ENCODE measurements at regions not wholly inside any gene's neighbourhood (a gene's known extent, or its start where the extent isn't known, plus 50 kb on each side); places are given as distances from the start of the nearest gene placed in this dataset.

GRCh38 chr10:62669341-62669740 lies 135.2 kb upstream of the ADO start:
- ATAC-seq (no peak), DNase-seq (no peak)
- WGBS, 4 donors = 70 to 80% (median 74%) methylated on average over 4 of the region's 4 CpGs
- no peak for TF ChIP-seq CTCF (IDR thresholded peaks at IDR 0.05)
- no peak for TF ChIP-seq POLR2A (IDR thresholded peaks at IDR 0.05)
- Histone ChIP-seq H3K27me3 (no peaks in the 10 kb centered on the region), H3K4me1 (peaks cover 0 to 6% (median 0%) of the 10 kb centered on the region in 12 donors), H3K27ac (no peak overlapping the region), H3K9me3 (no peaks in the 10 kb centered on the region), H3K36me3 (no peaks in the 10 kb centered on the region), H3K4me3 (no peak overlapping the region)
- intact Hi-C loops (cut with DNase I) = no loop called here

GRCh38 chr10:62671104-62671503 lies 133.4 kb upstream of the ADO start:
- Histone ChIP-seq H3K27me3 (no peaks in the 10 kb centered on the region), H3K36me3 (no peaks in the 10 kb centered on the region), H3K9me3 (no peaks in the 10 kb centered on the region), H3K4me1 (peaks cover 0 to 5% (median 0%) of the 10 kb centered on the region in 12 donors), H3K4me3 (no peak overlapping the region), H3K27ac (no peak overlapping the region)
- DNase-seq = no peak
- intact Hi-C loops (cut with DNase I) = no loop called here
- no peak for TF ChIP-seq POLR2A (IDR thresholded peaks at IDR 0.05)
- no peak for TF ChIP-seq CTCF (IDR thresholded peaks at IDR 0.05)
- WGBS, 4 donors = 17 to 45% (median 30%) methylated on average over 1 of the region's 1 CpG
- no peak for ATAC-seq

GRCh38 chr10:62681211-62681940 lies 123.1 kb upstream of the ADO start:
- Histone ChIP-seq H3K36me3 (no peaks in the 10 kb centered on the region), H3K9me3 (peaks cover 0 to 6% (median 0%) of the 10 kb centered on the region in 12 donors), H3K4me3 (no peak overlapping the region), H3K27ac (no peak overlapping the region), H3K27me3 (peaks cover 0 to 6% (median 0%) of the 10 kb centered on the region in 9 donors), H3K4me1 (peaks cover 0 to 16% (median 0%) of the 10 kb centered on the region in 12 donors)
- peak in 1 of 12 donors; percentile 5 for TF ChIP-seq CTCF (IDR thresholded peaks at IDR 0.05)
- TF ChIP-seq POLR2A (IDR thresholded peaks at IDR 0.05) = no peak
- no peak for ATAC-seq
- intact Hi-C loops (cut with DNase I) = no loop called here
- peak in 1 of 5 donors; percentile 28 for DNase-seq
- 60 to 65% (median 62%) methylated on average over 8 of the region's 8 CpGs for WGBS, 4 donors

DNA sequence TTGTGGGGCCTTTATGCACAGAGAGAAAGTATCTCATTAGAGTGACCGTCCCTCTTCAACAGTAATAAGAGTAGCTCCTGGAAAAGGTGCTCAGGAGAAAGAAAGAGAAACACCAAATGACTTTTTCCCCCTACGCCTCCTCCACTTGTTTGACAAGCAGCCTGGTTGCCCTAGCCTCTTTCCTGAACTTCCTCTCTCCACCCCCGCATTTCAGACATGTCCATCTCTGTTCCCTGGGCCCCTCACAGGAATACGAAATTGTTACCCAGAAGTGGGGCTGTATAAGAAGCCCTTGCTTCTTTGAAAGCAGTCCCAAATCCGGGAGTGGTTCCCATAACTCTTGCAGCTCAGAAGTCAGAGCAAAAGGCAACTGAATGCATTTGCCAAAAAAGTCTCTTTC lies 119.6 kb upstream of the ADO start:
- DNase-seq (no peak), ATAC-seq (no peak)
- intact Hi-C loops (cut with DNase I) = no loop called here
- peaks cover 0 to 11% (median 0%) of the 10 kb centered on the region in 12 donors for H3K9me3 ChIP-seq
- H3K4me1 ChIP-seq = peaks cover 0 to 28% (median 9%) of the 10 kb centered on the region in 12 donors
- no peak for TF ChIP-seq POLR2A (IDR thresholded peaks at IDR 0.05)
- no peaks in the 10 kb centered on the region for H3K36me3 ChIP-seq
- no peak overlapping the region for H3K27ac ChIP-seq
- H3K4me3 ChIP-seq = no peak overlapping the region
- peaks cover 0 to 6% (median 0%) of the 10 kb centered on the region in 9 donors for H3K27me3 ChIP-seq
- WGBS, 4 donors = 72 to 83% (median 78%) methylated on average over 5 of the region's 5 CpGs

All from heart left ventricle (tissue), 16 donors.